ENCODE measurements at regions not wholly inside any gene's neighbourhood (a gene's known extent, or its start where the extent isn't known, plus 50 kb on each side); places are given as distances from the start of the nearest gene placed in this dataset.

DNA sequence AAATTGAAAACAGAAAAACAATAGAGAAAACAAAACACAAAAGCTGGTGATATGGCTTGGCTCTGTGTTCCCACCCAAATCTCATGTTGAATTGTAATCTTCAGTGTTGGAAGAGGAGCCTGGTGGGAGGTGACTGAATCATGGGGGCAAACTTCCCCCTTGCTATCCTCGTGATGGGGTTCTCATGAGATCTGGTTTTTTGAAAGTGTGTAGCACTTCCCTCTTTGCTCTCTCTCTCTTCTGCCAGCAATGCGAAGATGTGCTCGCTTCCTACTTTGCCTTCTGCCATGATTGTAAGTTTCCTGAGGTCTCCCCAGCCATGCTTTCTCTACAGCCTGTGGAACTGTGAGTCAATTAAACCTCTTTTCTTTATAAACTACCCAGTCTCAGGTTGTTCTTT is 112.3 kb upstream of the UXS1 start:
- no peak overlapping the region for H3K27ac ChIP-seq (ENCODE audit: insufficient read depth, low read length, poor library complexity, severe bottlenecking)
- Mint-ChIP-seq H3K4me3 (no peak overlapping the region), H3K27ac (peak overlapping the region in 1 of 3 donors; percentile 4), H3K27me3 (peaks cover 17% of the 10 kb centered on the region), H3K4me1 (peaks cover 1 to 7% (median 5%) of the 10 kb centered on the region in 4 donors), H3K36me3 (no peaks in the 10 kb centered on the region), H3K9me3 (no peaks in the 10 kb centered on the region)
- no peaks in the 10 kb centered on the region for H3K4me1 ChIP-seq (ENCODE audit: control insufficient read depth, insufficient read depth, low read length, poor library complexity, severe bottlenecking)
- H3K36me3 ChIP-seq (ENCODE audit: control insufficient read depth, insufficient read depth, low read length) = no peaks in the 10 kb centered on the region
- DNase-seq (no peak), ATAC-seq (ENCODE audit: low read depth in 2 of 2) (no peak)
- H3K9me3 ChIP-seq (ENCODE audit: control insufficient read depth in 2 of 2, low read length in 2 of 2) = no peaks in the 10 kb centered on the region
- no peak overlapping the region for H3K4me3 ChIP-seq (ENCODE audit: low read depth, low read length)
- no peaks in the 10 kb centered on the region for H3K27me3 ChIP-seq (ENCODE audit: control insufficient read depth, insufficient read depth, low read length)

DNA sequence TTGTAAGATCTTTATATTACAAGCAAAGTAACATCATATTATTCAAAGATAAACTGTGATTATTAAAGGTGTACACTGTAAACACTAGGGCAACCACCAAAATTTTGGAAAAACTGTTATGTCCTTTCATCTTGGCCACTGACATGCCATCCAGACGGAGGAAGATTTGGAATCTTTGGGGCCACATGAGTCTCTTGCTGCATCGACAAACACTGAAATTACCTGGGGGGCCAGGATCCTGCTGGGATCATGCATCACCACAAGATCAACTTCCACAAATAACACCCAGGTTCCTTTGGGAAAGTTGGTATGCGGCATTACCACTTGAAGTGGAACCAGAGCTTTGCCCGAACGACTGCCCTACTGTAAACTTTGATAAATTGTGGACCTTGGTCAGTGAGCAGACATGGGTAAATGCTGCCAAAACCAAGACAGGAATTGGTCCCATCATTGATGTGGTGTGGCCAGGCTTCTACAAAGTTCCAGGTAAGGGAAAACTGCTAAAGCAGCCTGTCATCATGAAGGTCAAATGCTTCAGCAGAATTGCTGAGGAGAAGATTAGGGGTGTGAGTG is 110.6 kb upstream of the UXS1 start:
- Mint-ChIP-seq H3K36me3 (no peaks in the 10 kb centered on the region), H3K4me3 (no peak overlapping the region), H3K9me3 (no peaks in the 10 kb centered on the region), H3K27me3 (peaks cover 17% of the 10 kb centered on the region), H3K27ac (no peak overlapping the region), H3K4me1 (peaks cover 1 to 7% (median 5%) of the 10 kb centered on the region in 4 donors)
- Histone ChIP-seq H3K36me3 (ENCODE audit: control insufficient read depth, insufficient read depth, low read length) (no peaks in the 10 kb centered on the region), H3K4me3 (ENCODE audit: low read depth, low read length) (no peak overlapping the region), H3K27me3 (ENCODE audit: control insufficient read depth, insufficient read depth, low read length) (no peaks in the 10 kb centered on the region), H3K4me1 (ENCODE audit: control insufficient read depth, insufficient read depth, low read length, poor library complexity, severe bottlenecking) (no peaks in the 10 kb centered on the region), H3K27ac (ENCODE audit: insufficient read depth, low read length, poor library complexity, severe bottlenecking) (no peak overlapping the region), H3K9me3 (ENCODE audit: control insufficient read depth in 2 of 2, low read length in 2 of 2) (no peaks in the 10 kb centered on the region)
- DNase-seq (no peak), ATAC-seq (ENCODE audit: low read depth in 2 of 2) (no peak)

GRCh38 chr2:106299696-106300095 is 105.6 kb upstream of the UXS1 start:
- Histone ChIP-seq H3K36me3 (ENCODE audit: control insufficient read depth, insufficient read depth, low read length) (no peaks in the 10 kb centered on the region), H3K9me3 (ENCODE audit: control insufficient read depth in 2 of 2, low read length in 2 of 2) (no peaks in the 10 kb centered on the region), H3K4me3 (ENCODE audit: low read depth, low read length) (no peak overlapping the region), H3K27ac (ENCODE audit: insufficient read depth, low read length, poor library complexity, severe bottlenecking) (no peak overlapping the region), H3K27me3 (ENCODE audit: control insufficient read depth, insufficient read depth, low read length) (no peaks in the 10 kb centered on the region), H3K4me1 (ENCODE audit: control insufficient read depth, insufficient read depth, low read length, poor library complexity, severe bottlenecking) (no peaks in the 10 kb centered on the region)
- H3K9me3 Mint-ChIP-seq = peaks cover 0 to 2% (median 0%) of the 10 kb centered on the region in 7 donors
- ATAC-seq (ENCODE audit: low read depth in 2 of 2) (no peak), DNase-seq (no peak)
- peaks cover 11% of the 10 kb centered on the region for H3K27me3 Mint-ChIP-seq
- H3K4me1 Mint-ChIP-seq = no peaks in the 10 kb centered on the region
- no peak overlapping the region for H3K4me3 Mint-ChIP-seq
- no peaks in the 10 kb centered on the region for H3K36me3 Mint-ChIP-seq
- H3K27ac Mint-ChIP-seq = no peak overlapping the region

DNA sequence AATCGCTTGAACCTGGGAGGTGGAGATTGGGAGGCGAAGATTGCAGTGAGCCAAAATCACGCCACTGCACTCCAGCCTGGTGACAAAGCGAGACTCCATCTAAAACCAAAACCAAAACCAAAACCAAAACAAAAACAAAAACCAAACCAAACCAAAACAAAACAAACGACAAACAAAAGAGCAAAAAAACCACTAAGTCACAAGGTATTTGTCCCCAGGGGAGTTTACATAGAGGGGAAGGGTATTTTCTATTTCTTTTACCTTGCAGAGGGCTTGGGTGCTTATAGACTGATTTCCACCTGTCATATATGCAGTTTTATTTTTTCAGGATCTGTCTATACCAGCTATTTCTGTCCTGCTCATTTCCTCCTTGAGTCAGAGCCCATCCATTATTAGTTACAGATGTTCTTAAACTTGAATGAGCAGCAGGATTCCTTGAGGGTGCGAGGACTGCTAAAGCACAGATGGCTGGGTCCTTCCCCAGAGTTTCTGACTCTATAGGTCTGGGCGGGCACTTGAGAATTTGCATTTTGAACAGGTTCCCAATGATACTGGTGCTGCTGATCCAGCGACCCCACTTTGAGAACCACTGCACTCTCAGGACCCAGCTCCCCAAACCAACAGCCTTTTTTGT is 102.2 kb upstream of the UXS1 start:
- DNase-seq = no peak
- Mint-ChIP-seq H3K27me3 (peaks cover 11% of the 10 kb centered on the region), H3K4me3 (no peak overlapping the region), H3K9me3 (peaks cover 0 to 2% (median 0%) of the 10 kb centered on the region in 7 donors), H3K4me1 (no peaks in the 10 kb centered on the region), H3K27ac (no peak overlapping the region), H3K36me3 (no peaks in the 10 kb centered on the region)
- Histone ChIP-seq H3K4me1 (ENCODE audit: control insufficient read depth, insufficient read depth, low read length, poor library complexity, severe bottlenecking) (no peaks in the 10 kb centered on the region), H3K27ac (ENCODE audit: insufficient read depth, low read length, poor library complexity, severe bottlenecking) (no peak overlapping the region), H3K9me3 (ENCODE audit: control insufficient read depth in 2 of 2, low read length in 2 of 2) (no peaks in the 10 kb centered on the region), H3K36me3 (ENCODE audit: control insufficient read depth, insufficient read depth, low read length) (no peaks in the 10 kb centered on the region), H3K27me3 (ENCODE audit: control insufficient read depth, insufficient read depth, low read length) (no peaks in the 10 kb centered on the region), H3K4me3 (ENCODE audit: low read depth, low read length) (no peak overlapping the region)
- no peak for ATAC-seq (ENCODE audit: low read depth in 2 of 2)

GRCh38 chr2:106294182-106294581 is 100.1 kb upstream of the UXS1 start:
- Mint-ChIP-seq H3K36me3 (no peaks in the 10 kb centered on the region), H3K27ac (no peak overlapping the region), H3K4me3 (no peak overlapping the region), H3K9me3 (peaks cover 0 to 2% (median 0%) of the 10 kb centered on the region in 7 donors), H3K4me1 (no peaks in the 10 kb centered on the region), H3K27me3 (peaks cover 9% of the 10 kb centered on the region)
- no peaks in the 10 kb centered on the region for H3K4me1 ChIP-seq (ENCODE audit: control insufficient read depth, insufficient read depth, low read length, poor library complexity, severe bottlenecking)
- ATAC-seq (ENCODE audit: low read depth in 2 of 2) (no peak), DNase-seq (no peak)
- H3K36me3 ChIP-seq (ENCODE audit: control insufficient read depth, insufficient read depth, low read length) = no peaks in the 10 kb centered on the region
- no peak overlapping the region for H3K27ac ChIP-seq (ENCODE audit: insufficient read depth, low read length, poor library complexity, severe bottlenecking)
- no peaks in the 10 kb centered on the region for H3K27me3 ChIP-seq (ENCODE audit: control insufficient read depth, insufficient read depth, low read length)
- no peaks in the 10 kb centered on the region for H3K9me3 ChIP-seq (ENCODE audit: control insufficient read depth in 2 of 2, low read length in 2 of 2)
- no peak overlapping the region for H3K4me3 ChIP-seq (ENCODE audit: low read depth, low read length)

- ATAC-seq (ENCODE audit: low read depth in 2 of 2) (no peak), DNase-seq (no peak)
- Histone ChIP-seq H3K4me1 (ENCODE audit: control insufficient read depth, insufficient read depth, low read length, poor library complexity, severe bottlenecking) (no peaks in the 10 kb centered on the region), H3K36me3 (ENCODE audit: control insufficient read depth, insufficient read depth, low read length) (no peaks in the 10 kb centered on the region), H3K9me3 (ENCODE audit: control insufficient read depth in 2 of 2, low read length in 2 of 2) (no peaks in the 10 kb centered on the region), H3K27me3 (ENCODE audit: control insufficient read depth, insufficient read depth, low read length) (no peaks in the 10 kb centered on the region), H3K27ac (ENCODE audit: insufficient read depth, low read length, poor library complexity, severe bottlenecking) (no peak overlapping the region), H3K4me3 (ENCODE audit: low read depth, low read length) (no peak overlapping the region)
- H3K36me3 Mint-ChIP-seq = no peaks in the 10 kb centered on the region
- H3K9me3 Mint-ChIP-seq = peaks cover 0 to 2% (median 0%) of the 10 kb centered on the region in 7 donors
- H3K27ac Mint-ChIP-seq = no peak overlapping the region
- H3K27me3 Mint-ChIP-seq = peaks cover 5% of the 10 kb centered on the region
- no peaks in the 10 kb centered on the region for H3K4me1 Mint-ChIP-seq
- H3K4me3 Mint-ChIP-seq = no peak overlapping the region
These were observed 99.2 kb upstream of the UXS1 start for GRCh38 chr2:106293271-106293783.

DNA sequence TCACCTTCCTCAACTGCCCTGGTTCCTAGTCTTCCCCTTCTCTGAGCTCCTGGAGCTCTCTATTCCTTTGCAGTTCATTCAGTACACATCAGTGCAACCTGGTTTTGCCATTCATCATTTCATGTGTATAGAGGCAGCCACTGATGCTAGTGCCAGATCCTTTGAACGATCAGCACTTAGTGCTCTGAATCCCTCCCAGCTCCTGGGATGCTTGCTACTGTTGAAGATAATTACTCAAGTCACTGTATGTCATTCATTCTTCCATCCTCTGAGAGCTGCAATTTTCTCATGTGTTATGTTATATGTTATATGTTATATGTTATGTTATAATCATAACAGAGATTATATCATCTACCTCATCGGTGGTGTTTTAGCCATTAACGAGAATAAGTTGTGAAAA is 98.5 kb upstream of the UXS1 start:
- H3K27me3 ChIP-seq (ENCODE audit: control insufficient read depth, insufficient read depth, low read length) = no peaks in the 10 kb centered on the region
- no peak overlapping the region for H3K27ac ChIP-seq (ENCODE audit: insufficient read depth, low read length, poor library complexity, severe bottlenecking)
- ATAC-seq (ENCODE audit: low read depth in 2 of 2) = no peak
- Mint-ChIP-seq H3K27me3 (peaks cover 5% of the 10 kb centered on the region), H3K4me3 (no peak overlapping the region), H3K4me1 (no peaks in the 10 kb centered on the region), H3K27ac (no peak overlapping the region), H3K36me3 (no peaks in the 10 kb centered on the region), H3K9me3 (peaks cover 0 to 2% (median 0%) of the 10 kb centered on the region in 7 donors)
- H3K9me3 ChIP-seq (ENCODE audit: control insufficient read depth in 2 of 2, low read length in 2 of 2) = no peaks in the 10 kb centered on the region
- no peak for DNase-seq
- no peaks in the 10 kb centered on the region for H3K4me1 ChIP-seq (ENCODE audit: control insufficient read depth, insufficient read depth, low read length, poor library complexity, severe bottlenecking)
- H3K4me3 ChIP-seq (ENCODE audit: low read depth, low read length) = no peak overlapping the region
- H3K36me3 ChIP-seq (ENCODE audit: control insufficient read depth, insufficient read depth, low read length) = no peaks in the 10 kb centered on the region

DNA sequence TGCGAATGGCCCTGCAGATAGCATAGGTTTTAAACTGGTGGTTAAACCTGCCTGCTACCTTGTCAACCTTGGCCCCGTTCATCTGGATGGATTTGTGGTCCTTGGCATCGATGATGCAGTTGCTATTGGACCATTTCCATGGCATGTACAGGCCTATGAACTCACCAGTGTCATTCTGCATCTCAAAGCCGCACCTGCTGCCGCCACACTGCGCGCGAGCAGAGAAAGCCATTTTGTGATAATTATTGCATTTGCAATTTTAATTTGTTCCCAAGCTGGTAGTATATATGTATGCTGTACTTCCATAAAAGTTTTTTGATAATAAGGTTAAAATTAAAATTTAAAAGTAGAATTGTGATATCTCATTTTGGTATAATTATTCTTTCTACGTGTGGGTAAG is 94.8 kb upstream of the UXS1 start:
- no peaks in the 10 kb centered on the region for H3K9me3 ChIP-seq (ENCODE audit: control insufficient read depth in 2 of 2, low read length in 2 of 2)
- H3K27ac ChIP-seq (ENCODE audit: insufficient read depth, low read length, poor library complexity, severe bottlenecking) = no peak overlapping the region
- Mint-ChIP-seq H3K27me3 (peaks cover 5% of the 10 kb centered on the region), H3K36me3 (no peaks in the 10 kb centered on the region), H3K9me3 (no peaks in the 10 kb centered on the region), H3K4me3 (no peak overlapping the region), H3K27ac (no peak overlapping the region), H3K4me1 (no peaks in the 10 kb centered on the region)
- H3K36me3 ChIP-seq (ENCODE audit: control insufficient read depth, insufficient read depth, low read length) = no peaks in the 10 kb centered on the region
- H3K27me3 ChIP-seq (ENCODE audit: control insufficient read depth, insufficient read depth, low read length) = no peaks in the 10 kb centered on the region
- no peak for ATAC-seq (ENCODE audit: low read depth in 2 of 2)
- no peak overlapping the region for H3K4me3 ChIP-seq (ENCODE audit: low read depth, low read length)
- H3K4me1 ChIP-seq (ENCODE audit: control insufficient read depth, insufficient read depth, low read length, poor library complexity, severe bottlenecking) = no peaks in the 10 kb centered on the region
- no peak for DNase-seq
